Smooth muscle cell (in vitro differentiated cells): ENCODE measurements at regions not wholly inside any gene's neighbourhood (a gene's known extent, or its start where the extent isn't known, plus 50 kb on each side); places are given as distances from the start of the nearest gene placed in this dataset.

ENCODE experiments used
- DNase-seq: peaks from one replicate; lab custom pipeline; 2025; ENCODE audit not compliant: unreplicated experiment; lab: John Stamatoyannopoulos, UW
- H2AFZ ChIP-seq: fragments of 200-600 bp; sonication (generic); 2 replicates; pipeline ENCODE4 v1.6.0; 2016; ENCODE audit warnings: antibody characterized with exemption, low read depth, mild to moderate bottlenecking
- H3F3A ChIP-seq: fragments of 200-600 bp; sonication (generic); 2 replicates; pipeline ENCODE4 v1.6.0; 2017; ENCODE audit warnings: antibody characterized with exemption, low read depth
- H3K27ac ChIP-seq: fragments of 200-600 bp; sonication (generic); 2 replicates; pipeline ENCODE4 v1.5.1; 2016; ENCODE audit warnings: low read depth, mild to moderate bottlenecking
- H3K27me3 ChIP-seq: fragments of 200-600 bp; sonication (generic); 2 replicates; pipeline ENCODE4 v1.6.1; 2016; ENCODE audit warnings: low read depth, mild to moderate bottlenecking
- H3K36me3 ChIP-seq: fragments of 200-600 bp; sonication (generic); 2 replicates; pipeline ENCODE4 v1.5.1; 2016; ENCODE audit warnings: low read depth
- H3K4me1 ChIP-seq: fragments of 200-600 bp; sonication (generic); 2 replicates; pipeline ENCODE4 v1.5.1; 2016; ENCODE audit warnings: low read depth
- H3K4me2 ChIP-seq: fragments of 200-600 bp; sonication (generic); 2 replicates; pipeline ENCODE4 v1.6.0; 2016; ENCODE audit warnings: mild to moderate bottlenecking
- H3K4me3 ChIP-seq: fragments of 200-600 bp; sonication (generic); 2 replicates; pipeline ENCODE4 v1.5.1; 2016; ENCODE audit warnings: mild to moderate bottlenecking
- H3K79me2 ChIP-seq: fragments of 200-600 bp; sonication (generic); 2 replicates; pipeline ENCODE4 v1.6.0; 2016; ENCODE audit warnings: low read depth, mild to moderate bottlenecking
- H3K9ac ChIP-seq: fragments of 200-600 bp; sonication (generic); 2 replicates; pipeline ENCODE4 v1.6.0; 2016; ENCODE audit warnings: low read depth
- H3K9me3 ChIP-seq: fragments of 200-600 bp; sonication (generic); replicated peaks from 2 replicates; pipeline ENCODE4 v1.5.1; 2016; ENCODE audit warnings: low read depth
- H4K20me1 ChIP-seq: fragments of 200-600 bp; sonication (generic); 2 replicates; pipeline ENCODE4 v1.6.0; 2016; ENCODE audit warnings: low read depth
- WGBS: methylation state at CpG from one replicate; pipeline ENCODE4 v1.1.7; 2016; ENCODE audit warnings: low lambda C conversion rate; 5-methylcytosine and 5-hydroxymethylcytosine counted together
- TF ChIP-seq, protein P1 (sequence below): fragments of 200-600 bp; sonication (generic); IDR thresholded peaks from 2 replicates; pipeline ENCODE4 v1.5.1; 2017; ENCODE audit warnings: borderline replicate concordance, mild to moderate bottlenecking, antibody characterized with exemption; ENCODE audit not compliant: insufficient read depth, poor library complexity, severe bottlenecking

DNA sequence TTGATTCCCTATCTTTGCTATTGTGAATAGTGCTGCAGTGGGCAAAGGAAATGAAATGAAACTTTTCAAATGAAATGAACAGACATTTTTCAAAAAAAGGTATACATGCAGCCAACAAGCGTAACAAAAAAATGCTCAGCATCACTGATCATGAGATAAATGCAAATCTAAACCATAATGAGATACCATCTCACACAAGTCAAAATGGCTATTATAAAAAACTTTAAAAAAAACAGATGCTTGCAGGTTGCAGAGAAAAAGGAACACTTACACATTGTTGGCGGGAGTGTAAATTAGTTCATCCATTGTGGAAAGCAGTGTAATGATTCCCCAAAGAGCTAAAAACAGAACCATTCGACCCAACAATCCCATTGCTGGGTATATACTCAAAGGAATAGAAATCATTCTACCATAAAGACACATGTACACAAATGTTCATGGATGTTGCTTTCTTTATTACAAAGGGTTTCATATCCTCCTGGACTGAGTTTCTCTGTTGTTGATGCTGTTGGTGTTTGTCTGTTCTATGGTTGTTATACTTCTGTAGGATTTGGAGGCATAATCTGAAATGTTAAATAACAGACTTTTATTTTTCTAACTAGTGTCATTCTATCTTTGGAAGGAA, 99.3 kb upstream of the SOX9 start:
- no peaks in the 10 kb centered on the region for H3K9me3 ChIP-seq
- 98% methylated on average over 3 of the region's 3 CpGs for WGBS
- H3K4me3 ChIP-seq, result no peak overlapping the region
- H3F3A ChIP-seq, result no peaks in the 10 kb centered on the region
- no peaks in the 10 kb centered on the region for H4K20me1 ChIP-seq
- TF ChIP-seq, protein P1, sequence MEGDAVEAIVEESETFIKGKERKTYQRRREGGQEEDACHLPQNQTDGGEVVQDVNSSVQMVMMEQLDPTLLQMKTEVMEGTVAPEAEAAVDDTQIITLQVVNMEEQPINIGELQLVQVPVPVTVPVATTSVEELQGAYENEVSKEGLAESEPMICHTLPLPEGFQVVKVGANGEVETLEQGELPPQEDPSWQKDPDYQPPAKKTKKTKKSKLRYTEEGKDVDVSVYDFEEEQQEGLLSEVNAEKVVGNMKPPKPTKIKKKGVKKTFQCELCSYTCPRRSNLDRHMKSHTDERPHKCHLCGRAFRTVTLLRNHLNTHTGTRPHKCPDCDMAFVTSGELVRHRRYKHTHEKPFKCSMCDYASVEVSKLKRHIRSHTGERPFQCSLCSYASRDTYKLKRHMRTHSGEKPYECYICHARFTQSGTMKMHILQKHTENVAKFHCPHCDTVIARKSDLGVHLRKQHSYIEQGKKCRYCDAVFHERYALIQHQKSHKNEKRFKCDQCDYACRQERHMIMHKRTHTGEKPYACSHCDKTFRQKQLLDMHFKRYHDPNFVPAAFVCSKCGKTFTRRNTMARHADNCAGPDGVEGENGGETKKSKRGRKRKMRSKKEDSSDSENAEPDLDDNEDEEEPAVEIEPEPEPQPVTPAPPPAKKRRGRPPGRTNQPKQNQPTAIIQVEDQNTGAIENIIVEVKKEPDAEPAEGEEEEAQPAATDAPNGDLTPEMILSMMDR, result no peak
- H2AFZ ChIP-seq, result no peak overlapping the region
- no peaks in the 10 kb centered on the region for H3K79me2 ChIP-seq
- H3K4me1 ChIP-seq, result peaks cover 6% of the 10 kb centered on the region
- H3K27me3 ChIP-seq, result no peaks in the 10 kb centered on the region
- H3K4me2 ChIP-seq, result no peak overlapping the region
- DNase-seq, result no peak
- no peaks in the 10 kb centered on the region for H3K36me3 ChIP-seq
- H3K27ac ChIP-seq, result no peak overlapping the region
- no peak overlapping the region for H3K9ac ChIP-seq

DNA sequence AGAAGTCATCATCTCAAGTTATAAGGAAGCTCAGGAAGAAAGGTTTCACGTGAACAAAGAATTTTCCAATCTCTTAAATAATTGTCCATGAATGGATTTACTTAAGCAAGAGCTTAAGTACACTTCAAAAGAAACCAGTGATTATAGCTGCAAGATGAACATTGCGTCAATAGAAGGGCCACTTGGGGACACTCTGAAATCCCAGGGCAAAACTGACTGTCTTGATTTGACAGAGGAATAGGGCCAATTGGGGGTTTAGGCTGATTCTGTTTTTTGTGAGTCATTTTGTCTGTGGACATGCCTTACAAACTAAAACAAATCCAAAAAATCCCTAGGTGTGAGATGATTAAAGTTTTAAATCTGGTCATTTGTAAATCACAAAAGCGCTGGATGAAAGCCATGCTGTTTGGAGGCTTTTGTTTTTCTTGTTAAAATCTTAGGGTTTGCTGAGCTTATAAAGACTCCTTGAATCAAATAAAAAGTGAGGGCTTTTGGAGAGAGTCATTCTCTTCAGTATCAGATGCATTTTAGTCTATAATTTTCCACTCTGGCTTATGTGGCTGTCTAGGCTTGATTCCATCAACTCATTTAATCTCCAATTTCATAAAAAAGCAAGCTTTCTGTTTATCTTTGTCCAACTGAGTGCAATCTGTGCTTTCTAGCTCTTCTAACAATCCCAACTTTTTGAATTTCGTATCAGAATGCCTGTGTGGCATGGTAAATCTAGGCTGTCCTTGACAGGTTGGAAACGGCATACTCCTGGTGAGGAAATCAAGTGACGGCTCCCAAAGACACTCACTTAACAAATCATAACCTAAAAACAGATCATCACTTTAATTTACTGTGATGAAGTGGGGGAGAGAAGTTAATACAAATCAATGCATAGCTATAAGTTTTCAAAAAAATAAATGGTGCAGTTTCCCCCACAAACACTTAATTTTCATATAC, 98.2 kb upstream of the SOX9 start:
- Histone ChIP-seq H3K9ac (no peak overlapping the region), H3K36me3 (no peaks in the 10 kb centered on the region), H3K9me3 (no peaks in the 10 kb centered on the region), H2AFZ (no peak overlapping the region), H3K27me3 (no peaks in the 10 kb centered on the region), H4K20me1 (no peaks in the 10 kb centered on the region), H3K27ac (no peak overlapping the region), H3F3A (no peaks in the 10 kb centered on the region), H3K4me3 (no peak overlapping the region), H3K4me1 (peaks cover 6% of the 10 kb centered on the region), H3K79me2 (no peaks in the 10 kb centered on the region), H3K4me2 (no peak overlapping the region)
- TF ChIP-seq, protein P1, result no peak
- WGBS, result 72% methylated on average over 6 of the region's 6 CpGs
- DNase-seq, result no peak

DNA sequence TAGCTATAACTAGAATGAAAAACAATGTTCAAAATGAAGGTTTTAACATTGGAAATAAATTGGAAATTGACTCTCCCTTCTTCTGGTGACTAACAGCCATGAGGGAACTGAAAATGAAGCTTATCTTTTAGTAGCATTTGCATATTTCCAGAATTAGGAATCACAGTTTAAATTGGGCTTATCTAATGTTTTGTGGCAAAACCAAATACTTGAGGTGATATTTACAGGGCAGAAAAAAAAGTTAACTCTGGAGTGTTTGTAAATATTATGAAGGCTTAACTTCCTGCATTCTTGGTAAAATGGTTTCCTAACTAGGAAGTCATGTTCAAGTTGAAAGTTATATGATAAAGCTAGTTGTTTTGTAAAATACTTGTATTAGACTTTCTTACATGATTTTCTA, 96.4 kb upstream of the SOX9 start:
- DNase-seq, result no peak
- TF ChIP-seq, protein P1, result no peak
- no peak overlapping the region for H3K4me2 ChIP-seq

More for the DNA sequence above, 96.4 kb upstream of the SOX9 start:
- no peaks in the 10 kb centered on the region for H3K9me3 ChIP-seq
- no peak overlapping the region for H3K27ac ChIP-seq
- no peaks in the 10 kb centered on the region for H3K79me2 ChIP-seq
- no peaks in the 10 kb centered on the region for H3F3A ChIP-seq
- H3K4me3 ChIP-seq, result no peak overlapping the region
- peaks cover 7% of the 10 kb centered on the region for H3K4me1 ChIP-seq
- no peak overlapping the region for H3K9ac ChIP-seq
- H2AFZ ChIP-seq, result no peak overlapping the region
- H3K36me3 ChIP-seq, result no peaks in the 10 kb centered on the region
- no peaks in the 10 kb centered on the region for H3K27me3 ChIP-seq
- H4K20me1 ChIP-seq, result no peaks in the 10 kb centered on the region
